HG03095 (cell line): ENCODE measurements at regions not wholly inside any gene's neighbourhood (a gene's known extent, or its start where the extent isn't known, plus 50 kb on each side); places are given as distances from the start of the nearest gene placed in this dataset.

Source experiments
- ATAC-seq: cut with Tn5 transposase; IDR thresholded peaks from one replicate; pipeline ENCODE4 v1.9.1; 2021; ENCODE audit warnings: moderate library complexity; ENCODE audit not compliant: unreplicated experiment

DNA sequence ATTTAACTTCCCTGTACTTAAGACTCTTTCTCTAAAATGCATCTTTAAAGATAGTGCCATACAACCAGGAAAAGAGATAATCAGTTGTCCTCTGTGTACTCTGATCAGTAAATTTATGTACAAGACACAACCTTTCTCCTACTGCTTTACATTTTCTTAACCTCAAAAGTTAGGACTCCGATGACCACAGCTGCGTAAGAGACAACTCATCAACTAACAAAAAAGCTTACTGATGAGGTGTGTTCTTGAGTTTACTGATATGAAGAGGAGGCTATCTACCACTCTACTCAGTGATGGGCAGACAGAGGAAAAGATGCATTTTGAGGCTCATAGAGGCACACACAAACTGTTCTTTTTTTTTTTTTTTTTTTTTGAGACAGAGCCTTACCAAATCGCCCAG, 71.4 kb upstream of the HIF1A start:
- no peak for ATAC-seq

DNA sequence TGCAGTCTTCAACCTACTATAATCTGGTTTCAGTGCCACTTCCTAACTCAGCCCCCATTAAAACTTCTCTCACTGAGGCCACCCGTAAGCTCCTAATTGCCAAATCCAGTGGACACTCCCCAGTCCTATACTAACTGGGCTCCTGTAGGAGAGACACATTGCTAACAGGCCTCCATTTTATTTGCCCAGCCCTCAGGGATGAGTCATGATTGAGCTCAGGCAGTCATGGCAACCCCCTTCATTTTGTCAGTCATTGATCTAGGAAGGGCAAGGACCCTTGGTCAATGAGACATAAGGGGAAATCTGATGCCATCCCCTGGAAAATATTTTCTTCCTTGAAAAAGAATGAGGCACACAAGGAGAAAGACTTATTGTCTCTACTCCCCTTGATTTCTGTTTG, 70.1 kb upstream of the HIF1A start:
- ATAC-seq, result no peak

DNA sequence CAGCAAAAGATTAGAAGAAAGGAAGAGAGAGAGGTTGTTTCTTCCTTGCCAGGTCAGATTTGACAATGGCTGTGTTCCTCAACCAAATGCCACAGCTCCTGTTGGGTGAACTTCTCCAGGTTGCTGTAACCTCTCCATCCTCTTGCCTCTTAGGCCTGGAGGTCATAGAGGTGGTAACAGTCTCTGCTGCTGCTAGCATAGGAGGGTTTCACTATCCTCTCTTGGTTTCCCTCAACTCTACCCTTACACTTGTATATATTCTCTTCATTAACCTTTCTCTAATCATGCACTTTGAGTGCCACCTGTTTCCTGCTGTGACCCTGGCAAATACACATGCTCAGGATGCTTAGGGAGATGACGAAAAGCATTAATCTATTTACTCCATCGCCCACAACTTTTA, 67.7 kb upstream of the HIF1A start:
- ATAC-seq, result no peak

DNA sequence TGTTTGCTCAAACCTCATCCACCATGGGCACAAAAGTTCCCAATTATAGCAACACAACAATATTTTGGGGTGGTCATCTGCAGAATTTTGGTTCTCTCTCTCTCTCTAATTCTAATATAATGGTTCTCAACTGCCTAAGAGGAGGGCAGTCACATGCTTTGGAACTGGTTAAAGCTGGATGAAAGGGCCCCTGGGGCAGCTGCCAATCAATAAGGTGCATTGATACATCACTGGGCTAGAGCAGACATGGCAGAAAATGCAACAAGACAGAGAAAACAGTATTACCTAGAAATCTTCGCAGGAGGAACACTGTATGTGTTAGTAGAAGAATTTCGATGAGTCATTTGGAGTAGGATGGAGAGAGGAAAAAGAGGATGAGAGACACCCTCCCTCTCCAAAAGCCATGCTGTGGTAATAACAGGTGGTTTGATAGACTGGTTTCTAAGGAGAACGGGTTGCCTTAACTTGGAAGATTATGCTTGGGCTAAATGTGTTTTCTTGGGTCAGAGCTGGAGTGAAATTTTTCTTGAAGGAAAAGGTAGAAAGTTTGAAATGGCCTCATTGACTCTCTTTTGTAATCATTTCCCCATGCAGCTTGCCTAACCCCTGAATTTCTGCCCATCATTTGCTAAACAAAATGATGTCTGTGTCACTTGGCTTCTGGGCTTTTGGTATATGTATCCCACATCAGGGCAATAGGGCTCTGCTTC, 67.1 kb upstream of the HIF1A start:
- ATAC-seq, result no peak

DNA sequence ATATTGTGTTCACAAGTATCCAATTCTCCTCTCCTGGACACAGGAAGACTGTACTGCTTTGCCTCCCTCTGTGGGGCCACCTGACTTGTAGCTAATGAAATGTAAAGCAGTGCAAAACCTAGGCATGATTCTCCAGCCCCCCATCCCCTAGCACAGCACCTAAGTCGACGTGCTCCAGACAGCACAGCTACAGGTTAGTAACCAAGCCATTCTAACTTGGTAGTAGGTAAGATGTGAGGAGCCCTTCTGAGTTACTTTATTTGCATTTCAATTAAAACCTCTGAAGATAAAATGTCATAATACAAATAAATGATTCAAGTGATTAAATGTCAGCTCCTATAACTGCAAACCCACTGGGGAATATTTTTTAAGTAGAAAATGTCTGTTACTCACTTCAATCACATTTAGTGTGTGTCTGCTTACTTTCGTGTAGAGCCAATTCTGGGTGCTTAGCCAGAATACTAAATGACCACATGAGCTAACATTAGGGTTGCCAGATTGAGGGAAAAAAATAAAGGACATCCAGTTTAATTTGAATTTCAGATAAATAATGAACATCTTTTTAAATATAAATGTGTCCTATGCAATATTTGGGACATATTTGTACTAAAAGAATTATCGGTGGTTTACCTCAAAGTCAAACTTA, 64.8 kb upstream of the HIF1A start:
- no peak for ATAC-seq

DNA sequence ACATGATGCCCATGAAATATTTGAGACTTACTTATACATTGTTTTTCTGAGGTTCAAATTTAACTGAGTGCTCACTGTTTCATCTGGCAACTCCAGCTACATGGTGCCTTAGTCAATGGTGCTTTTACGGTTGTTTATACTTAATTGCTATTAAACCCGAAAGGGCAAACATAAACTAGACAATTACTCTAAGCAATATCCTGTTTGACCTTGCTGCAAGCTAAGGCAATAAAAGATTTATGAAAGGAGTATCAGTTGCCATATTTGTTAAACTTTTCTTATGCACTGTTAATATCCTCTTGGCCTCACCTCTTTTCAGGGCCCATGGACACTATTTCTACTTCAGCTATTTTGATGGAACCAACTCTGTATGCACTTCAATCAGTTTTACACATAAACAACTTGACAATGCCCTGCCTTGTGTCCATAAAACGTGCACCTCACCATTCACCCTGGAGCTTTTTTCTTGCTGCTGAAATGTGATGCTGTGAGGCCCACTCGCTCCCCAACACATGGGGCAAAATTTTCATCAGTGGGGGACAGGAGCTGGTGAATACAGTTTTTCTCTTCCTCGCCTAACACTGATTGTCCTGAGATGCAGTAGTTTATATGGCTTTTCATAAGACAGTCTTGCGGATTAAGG, 64.1 kb upstream of the HIF1A start:
- ATAC-seq, result no peak

DNA sequence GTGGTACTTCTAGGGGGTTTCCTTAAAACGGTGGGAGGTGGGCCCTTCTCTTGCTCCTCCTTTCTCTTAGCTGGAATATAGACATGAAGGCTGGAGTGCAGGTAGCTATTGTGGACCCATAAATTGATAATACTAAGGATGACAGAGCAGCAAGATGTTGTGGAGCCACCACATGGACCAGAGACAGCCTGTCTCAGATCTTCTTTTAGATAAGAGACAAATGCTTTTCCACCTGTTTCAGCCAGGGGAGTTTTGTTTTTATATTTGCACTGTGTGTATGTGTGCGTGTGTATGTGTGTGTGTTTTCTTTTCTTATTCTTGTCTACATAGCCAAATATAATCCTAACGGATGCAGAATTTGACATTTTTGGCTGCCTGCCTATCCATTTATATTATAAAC, 62.9 kb upstream of the HIF1A start:
- no peak for ATAC-seq

DNA sequence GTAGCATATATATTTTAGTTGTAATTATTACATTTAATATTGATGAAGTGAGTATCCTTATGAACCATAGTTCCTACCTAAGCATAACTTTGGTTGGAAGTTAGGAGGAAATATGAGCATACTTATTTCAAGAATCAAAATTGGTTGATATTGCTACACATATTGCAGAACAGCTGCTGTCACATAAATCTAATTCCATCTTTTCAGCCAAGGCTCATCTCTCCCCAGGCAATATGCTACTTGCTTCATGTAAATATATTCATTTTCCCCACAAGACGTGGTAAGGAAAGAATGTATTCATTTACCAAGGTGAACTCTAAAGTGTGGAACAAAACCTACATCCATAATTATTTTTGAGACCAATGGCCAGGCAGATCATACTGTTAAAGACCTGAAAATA, 62.5 kb upstream of the HIF1A start:
- no peak for ATAC-seq

DNA sequence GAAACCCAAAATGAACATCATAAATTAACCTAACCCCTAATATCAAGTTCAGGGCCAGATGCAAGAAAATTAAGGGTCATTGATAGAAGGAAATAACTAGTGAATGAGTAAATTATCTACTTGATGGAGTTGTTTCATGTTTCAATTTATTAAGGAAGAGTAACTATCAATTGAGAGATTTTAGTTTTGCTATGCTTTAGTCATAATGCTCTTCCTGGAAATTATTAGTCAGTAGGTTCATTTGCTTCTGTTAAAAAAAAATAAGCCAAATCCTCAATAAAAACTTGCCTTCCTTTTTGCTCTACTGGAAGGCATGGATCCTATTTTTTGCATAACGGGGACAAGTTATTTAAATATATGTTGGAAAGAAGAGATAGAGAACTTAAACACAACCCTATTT, 59.0 kb upstream of the HIF1A start:
- no peak for ATAC-seq

DNA sequence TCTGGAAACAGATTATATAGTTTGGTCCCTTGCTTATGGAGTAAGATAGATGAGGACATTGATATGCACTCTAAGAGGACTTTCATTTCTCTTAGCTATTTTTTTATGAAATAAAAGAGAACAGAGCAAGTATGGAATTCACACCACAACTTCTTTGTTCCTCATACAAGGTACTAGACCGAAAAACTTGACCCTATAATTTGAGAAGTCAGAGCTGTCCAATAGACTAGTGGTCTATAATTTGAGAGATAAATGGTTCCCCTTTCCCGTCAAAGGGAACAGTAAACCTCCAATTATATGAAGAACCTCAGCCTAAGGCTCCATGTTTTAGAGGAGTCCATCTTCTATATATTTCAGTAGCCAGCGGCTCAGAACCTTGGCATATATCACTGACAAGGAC, 58.5 kb upstream of the HIF1A start:
- no peak for ATAC-seq

DNA sequence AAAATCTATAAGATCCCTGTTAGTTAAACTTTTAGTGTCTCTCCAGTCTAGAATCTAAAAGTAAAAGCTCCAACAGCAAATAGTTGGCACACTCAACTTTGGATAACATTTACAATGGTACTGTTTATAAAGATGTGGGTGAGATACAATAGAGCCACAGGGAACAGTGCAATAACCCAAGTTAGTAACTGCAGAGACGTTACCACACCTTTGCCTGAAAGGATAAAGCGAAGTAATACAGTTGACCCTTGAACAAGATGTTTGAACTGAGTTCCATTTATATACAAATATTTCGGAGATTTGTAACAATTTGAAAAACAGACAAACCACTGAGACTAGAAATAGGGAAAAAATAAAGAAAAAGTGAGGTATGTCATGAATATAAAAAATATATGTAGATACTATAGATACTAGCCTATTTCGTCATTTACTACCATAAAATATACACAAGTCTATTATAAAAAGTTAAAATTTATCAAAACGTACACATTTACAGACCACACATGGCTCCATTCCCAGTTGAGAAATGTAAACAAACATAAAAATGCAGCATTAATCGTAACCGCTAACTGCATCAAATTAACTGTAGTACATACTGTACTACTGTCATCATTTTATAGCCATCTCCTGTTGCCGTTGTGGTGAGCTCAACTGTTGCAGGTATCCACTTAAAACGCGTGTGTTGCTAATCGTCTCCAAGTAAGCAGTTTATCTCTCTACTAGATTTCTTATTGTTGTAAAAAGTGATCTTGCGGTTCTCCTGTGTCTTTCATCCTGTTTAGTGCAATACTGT, 56.5 kb upstream of the HIF1A start:
- no peak for ATAC-seq

DNA sequence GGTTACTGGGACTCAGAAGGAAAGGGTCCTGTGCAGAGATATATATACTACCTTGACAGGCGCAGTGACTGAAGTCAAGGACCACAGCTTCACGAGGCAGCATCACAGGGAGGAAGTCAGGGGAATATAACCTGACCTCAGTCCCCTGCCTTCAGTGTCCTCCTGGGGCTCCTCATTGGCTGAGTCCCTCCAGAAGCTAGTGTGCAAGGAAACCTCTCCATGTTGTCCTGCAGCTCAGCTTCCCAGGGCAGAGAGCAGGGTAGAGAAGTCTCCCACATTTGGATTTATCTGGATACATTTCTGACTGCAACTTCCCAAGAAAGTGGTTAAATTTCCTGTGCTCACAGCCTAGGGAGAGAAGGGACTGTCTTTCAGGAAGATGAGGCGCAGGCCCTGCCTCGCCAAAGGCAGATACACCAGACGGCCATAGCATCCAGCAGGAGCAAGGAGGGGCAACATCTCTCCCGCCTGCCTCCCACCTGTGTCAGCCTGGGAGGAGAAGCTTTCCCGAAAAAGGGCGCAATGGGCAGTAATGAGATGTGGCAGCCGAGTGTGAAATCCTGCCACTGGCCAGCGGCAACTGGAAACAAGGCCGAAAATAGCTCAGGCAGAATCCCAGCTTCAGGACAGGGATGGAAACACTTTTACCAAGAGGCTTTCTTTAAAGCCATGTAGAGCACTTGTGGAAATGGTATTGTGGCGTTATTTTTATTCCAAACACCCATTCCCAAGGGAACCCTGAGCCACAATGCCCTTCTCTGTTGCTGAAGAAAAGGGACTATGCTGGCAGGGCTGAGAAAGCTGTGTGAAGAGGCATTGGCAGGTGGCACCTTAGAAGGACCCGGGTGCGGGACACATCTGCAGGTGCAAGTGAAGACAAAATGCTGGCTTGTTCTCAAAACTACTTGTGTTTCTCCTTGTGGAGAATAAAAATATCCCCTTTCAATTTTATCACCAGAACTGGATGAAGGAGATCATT, 54.9 kb upstream of the HIF1A start:
- no peak for ATAC-seq

DNA sequence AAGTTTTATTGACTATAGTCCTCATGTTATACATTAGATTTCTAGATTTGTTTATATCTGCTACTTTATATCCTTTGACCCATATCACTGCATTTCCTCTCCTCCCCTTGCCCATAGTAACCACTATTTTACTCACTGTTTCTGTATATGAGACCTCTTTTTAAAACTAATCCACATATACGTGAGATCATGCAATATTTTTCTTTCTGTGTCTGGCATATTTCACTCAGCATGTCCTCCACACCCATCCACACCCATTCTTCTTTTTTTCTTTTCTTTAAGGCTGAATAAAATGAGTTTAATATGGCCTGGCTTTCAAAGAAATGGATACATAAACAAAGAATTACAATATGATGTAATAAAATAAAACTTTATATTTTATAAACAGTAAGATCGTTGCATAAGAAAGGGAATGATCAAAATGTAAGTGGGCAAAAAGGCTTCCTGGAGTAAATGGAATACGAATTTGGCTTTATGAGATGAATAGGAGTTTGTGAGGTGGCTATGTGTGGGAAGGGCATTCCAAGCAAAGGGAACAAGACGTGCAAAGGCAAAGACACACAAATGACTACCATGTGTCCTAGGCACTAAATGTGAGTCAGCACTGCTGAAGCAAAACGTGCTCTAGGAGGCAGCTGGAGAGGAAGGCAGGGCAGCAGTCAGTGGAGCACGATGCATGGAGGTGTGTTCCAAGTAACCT, 53.2 kb upstream of the HIF1A start:
- ATAC-seq, result no peak

DNA sequence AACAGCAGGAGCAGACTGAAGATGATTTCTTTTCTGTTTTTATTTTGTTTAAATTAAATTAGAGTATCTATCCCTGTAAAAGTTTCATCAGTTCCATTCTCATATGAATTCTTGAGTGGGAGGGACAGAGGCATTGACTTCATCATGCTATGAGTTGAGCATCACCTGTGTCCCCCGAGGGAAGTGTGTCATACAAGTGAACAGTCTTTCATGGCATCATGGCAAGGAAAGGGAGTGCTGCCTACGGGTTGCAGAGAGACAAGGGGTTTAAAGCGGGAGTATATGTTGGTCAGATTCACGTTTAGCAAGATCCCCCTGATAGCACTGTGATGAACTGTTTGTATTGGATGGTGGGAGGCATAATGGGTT, 52.7 kb upstream of the HIF1A start:
- ATAC-seq, result no peak

DNA sequence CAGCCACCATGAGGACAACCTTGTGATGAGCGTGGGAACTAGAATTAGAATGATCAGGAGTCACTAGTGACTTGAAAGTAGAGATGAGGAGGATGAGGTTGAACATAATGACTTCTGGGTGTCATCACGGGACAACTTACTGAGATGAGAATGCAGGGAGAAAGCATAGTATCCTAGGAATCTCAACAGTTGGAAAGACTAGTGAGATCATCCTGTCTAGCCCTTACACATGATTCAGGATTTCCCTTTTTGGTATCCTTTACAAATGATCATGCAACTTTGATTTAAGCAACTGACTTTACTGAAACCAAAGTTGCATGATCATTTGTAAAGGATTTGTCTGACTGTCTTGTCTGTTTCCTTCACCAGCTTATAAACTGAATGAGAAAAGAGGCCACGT, 51.8 kb upstream of the HIF1A start:
- no peak for ATAC-seq

DNA sequence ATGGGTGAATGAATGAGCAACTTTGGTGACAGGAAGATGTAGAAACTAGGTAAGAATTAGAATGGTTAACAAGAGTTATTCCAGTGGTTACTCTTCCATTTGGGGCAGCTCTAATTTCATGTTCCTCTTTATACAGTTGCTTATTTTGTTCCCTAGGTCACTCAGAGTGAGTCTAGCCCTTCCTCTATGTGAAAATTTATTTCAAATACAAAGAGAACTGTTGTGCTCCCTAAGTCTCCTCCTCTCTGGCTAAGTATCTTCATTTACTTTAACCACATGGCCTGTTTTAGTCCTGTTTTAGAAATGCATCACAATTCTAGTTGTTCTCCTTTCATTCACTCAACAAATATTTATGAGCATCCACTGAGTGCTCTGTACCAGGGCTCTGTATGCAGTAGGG, 51.1 kb upstream of the HIF1A start:
- ATAC-seq, result no peak

DNA sequence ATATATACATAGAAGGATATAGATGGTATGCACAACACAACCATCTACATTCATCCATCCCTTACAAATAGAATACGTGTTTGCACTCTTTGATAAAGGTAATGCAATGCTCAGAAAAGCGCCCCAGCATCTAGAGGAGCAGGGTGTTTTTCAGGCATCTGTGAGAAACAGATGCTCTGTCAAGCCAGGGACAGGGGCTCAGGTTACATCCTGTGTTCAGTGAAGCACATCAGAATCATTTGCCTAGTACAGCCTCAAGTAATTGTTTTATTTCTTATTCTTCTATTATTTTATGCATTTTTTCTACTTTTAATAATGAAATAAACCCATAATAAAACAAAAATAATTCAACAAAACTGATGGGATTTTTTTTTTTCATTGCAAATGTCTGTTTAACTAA, 50.5 kb upstream of the HIF1A start:
- no peak for ATAC-seq

DNA sequence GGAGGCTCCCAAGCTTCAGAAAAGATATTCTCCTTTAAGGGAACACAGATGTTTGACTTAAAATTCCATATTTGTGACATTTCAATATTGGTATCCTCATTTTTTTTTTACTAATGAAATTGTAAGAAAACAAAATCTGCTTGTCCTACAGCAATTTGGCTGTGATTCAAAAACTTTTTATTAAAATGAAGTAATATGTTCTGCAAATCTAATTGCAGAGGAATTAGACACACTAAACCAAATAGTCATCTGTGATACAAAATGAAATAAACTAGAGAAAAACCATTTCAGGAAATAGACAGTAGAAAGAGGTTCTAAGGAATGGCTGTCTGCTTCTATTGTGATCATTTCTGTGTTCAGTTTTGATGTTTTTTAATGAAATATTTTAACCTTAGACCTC, 50.1 kb upstream of the HIF1A start:
- no peak for ATAC-seq
